ENCODE measurements at regions not wholly inside any gene's neighbourhood (a gene's known extent, or its start where the extent isn't known, plus 50 kb on each side); places are given as distances from the start of the nearest gene placed in this dataset.
"Not testable (repeated sequence)": the region's sequence is repeated elsewhere in the genome, so short reads cannot be mapped to it uniquely, and the experiment has no call there.

DNA sequence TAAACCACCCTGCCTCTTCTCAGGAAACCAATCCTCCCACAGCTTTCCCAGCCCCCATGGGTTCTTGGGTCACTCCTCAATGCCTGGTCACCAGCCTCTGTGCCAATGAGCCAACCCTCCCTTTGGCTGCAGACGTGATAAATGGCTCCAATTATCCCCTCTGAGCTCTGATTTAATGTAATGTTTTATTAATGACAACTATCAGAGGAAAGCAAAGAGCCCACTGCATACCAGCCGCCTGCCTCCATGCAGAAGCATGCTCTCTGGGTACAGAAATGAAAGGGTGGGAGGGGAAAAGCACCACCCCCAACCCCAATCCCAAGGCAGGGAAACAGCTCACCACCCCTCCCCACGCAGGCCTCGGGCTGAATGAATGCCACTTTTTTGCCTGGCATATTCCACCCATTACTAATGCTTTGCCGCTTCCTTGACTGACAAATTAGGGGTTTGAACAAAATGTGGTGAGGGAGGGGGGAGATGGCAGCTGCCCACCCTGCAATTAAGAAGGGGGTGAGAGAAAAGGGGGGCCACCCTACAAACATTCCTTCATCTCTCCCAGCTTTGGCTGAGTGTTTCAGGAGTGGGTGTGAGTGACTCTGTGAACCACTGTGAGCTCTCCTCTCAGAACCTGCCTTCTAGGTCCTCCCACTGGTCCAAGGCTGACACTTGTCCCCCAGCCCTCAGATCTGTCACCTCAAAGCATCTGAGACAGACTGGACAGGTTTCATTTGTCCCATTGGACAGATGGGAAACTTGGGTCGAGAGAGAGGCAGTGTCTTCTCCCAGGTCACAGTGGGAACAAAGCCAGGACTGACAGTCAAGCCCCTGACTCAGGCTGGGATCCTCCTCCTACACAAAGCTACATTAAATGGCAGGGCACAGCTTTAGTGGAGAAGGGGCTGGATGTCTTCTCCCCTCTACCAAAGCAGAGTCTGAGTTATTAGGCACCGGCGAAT lies 161.5 kb downstream of the TMEM132E start:
- no peak for DNase-seq (ENCODE audit: low read depth)

DNA sequence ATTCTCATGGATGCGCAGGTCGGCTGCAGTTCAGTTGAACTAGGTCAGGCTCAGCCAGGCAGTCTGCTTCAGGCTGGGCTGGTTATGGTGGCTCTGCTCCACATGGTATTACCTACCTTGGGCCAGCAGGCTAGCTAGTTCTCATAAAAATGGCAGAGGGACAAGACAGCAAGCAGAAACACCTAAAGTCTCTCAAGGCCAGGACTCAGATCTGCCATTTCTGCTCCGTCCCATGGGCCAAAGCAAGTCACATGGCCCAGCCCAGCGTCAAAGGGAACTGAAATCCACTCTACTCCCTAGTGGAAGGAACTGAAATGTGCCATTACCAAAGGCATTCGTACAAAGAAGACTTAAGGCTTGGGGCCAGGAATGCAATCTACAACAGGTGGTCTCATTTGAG lies 160.0 kb downstream of the TMEM132E start:
- no peak for DNase-seq (ENCODE audit: low read depth)

DNA sequence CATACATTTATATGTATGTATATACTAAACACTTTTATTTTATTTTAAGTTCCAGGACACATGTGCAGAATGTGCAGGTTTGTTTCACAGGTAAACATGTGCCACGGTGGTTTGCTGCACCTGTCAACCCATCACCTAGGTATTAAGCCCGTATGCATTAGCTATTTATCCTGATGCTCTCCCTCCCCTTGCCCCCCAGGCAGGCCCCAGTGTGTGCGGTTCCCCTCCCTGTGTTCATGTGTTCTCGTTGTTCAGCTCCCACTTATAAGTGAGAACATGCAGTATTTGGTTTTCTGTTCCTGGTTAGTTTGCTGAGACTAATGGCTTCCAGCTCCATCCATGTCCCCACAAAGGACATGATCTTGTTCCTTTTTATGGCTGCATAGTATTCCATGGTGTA lies 158.3 kb downstream of the TMEM132E start:
- DNase-seq (ENCODE audit: low read depth), result not testable (repeated sequence)

DNA sequence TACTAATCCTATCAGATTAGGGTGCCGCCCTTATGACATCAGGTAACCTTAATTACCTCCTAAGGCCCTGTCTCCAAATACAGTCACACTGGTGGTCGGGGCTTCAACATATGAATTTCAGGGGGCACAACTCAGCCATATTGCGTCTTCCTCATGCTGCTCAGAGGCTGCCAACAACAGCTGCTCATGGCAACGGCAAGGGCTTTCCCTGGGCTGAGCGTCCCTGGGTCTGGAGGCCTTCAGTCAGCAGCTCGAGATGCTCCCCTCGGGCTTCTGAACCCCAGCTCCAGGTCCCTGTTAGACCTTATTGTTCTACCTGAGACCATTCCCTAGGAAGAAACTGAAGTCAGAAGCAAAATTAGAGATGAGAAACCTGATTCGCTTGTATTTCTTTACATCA lies 157.2 kb downstream of the TMEM132E start:
- DNase-seq (ENCODE audit: low read depth), result no peak

DNA sequence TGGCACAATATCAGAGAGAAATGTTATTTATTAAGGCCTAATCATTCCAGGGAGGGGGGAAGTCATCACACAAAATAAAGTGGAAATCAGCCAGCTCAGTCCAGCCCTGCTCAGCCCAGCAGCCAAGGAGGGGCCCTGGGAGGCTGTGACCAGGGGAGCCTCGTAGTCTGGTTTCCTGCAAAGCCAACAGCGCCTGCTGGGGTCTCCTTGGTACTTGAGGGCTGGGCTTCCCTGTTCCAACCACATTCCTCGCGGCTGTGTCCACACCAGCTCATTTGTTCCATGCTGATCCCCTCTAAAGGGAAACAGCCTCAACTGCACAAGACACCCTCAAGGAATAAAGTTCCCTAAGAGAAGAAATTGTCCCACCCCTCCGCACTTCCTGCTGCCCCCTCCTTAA lies 154.0 kb downstream of the TMEM132E start:
- no peak for DNase-seq (ENCODE audit: low read depth)

DNA sequence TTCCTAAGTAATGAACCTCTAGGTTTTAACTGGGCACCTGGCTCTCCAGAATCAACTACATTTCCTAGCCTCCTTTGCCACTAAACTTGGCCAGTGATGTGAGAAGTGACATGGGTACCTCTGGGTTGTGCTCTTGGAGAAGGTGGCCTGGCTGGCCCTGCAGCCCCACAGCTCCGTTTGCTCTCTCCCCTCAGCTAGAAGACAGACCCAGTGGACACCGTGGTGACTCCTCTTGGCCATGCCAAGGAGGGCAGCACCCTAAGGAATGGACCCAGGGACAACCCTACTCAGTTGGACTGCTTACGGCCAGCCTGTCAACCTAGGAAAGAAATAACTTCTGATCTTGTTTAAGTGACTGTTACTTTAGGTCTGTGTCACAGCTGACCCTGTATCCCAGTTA lies 151.4 kb downstream of the TMEM132E start:
- DNase-seq (ENCODE audit: low read depth), result no peak

DNA sequence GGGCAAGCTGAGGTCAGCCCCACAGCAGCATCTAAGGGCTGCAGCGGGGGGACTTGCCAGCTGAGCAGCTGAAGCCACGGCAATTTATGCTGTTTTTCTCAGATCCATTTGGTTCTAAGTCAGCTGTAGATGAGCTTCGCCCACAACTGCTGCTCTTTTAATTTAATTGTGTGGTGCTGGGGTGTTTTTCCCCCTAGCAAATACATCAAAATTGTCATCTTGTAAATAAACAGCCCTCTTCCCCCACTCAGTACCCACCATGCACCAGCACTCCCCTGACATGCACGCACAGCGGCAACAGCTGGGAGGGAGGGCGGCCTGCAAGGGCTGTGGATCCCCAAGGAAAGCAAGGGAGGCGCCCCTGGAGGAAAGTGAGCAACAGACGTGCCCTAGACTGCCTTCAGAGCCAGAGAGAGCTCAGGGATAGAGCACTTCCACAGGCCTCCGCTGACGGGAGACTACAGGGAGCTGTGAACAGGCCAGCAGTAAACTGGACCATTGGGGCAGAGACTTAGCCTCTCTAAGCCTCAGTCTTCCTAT lies 149.5 kb downstream of the TMEM132E start:
- no peak for DNase-seq (ENCODE audit: low read depth)

DNA sequence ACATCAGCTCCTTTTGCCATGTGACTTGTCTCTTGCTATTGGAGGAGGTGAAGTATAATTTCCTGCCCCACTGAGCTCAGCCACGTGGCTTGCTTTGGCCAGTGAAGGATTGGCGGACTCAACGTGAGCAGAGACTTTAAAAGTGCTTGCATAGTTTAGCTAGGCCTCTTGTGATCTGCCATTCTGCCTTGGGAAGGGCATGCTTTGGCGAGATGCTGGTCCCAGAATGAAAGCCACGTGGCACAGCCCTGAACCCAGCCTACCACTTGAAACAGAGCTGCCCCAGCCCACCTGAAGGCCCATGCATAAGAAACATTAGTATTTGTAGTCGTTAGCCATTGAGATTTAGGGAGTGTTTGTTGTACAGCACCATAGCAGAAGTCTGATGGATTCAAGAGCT lies 148.2 kb downstream of the TMEM132E start:
- DNase-seq (ENCODE audit: low read depth), result no peak

DNA sequence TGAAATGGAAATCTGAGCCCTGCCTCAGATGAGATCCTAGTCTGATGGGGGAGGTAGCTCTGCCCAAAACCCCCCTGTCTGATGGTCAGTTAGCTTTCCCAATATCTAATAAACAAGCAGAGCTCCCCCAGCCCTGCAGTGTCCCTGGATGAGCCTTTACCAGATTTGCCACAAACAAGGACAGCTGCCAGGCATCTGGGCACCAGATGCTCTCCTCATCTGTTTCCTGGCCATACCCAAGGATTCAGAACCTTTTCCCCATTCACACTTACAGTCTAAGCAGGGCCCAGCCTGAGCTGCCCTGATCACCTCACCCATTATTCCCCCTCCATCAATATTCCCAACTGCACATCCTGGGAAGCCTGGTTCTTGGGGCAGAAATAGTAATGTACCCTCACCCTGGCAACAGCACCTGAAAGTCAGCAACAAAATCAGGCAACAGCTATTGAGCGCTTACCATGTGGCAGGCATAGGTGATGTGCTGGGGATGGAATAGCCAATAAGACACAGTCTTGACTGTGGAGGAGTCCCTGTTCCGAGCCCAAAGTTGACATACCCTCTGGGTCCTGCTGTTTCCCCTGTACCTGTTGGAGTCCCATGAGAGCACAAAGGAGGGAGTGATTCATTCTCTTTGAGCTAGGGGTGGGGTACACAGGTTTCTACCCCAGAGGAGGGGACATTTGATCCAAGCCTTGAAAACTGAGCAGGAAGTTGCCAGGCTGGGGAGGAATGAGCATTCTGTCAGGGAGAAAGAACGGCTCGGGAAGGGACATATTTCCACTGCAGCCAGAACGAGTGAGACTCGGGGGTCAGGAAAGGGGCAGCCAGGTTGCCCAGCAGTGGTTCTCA lies 147.4 kb downstream of the TMEM132E start:
- no peak for DNase-seq (ENCODE audit: low read depth)

DNA sequence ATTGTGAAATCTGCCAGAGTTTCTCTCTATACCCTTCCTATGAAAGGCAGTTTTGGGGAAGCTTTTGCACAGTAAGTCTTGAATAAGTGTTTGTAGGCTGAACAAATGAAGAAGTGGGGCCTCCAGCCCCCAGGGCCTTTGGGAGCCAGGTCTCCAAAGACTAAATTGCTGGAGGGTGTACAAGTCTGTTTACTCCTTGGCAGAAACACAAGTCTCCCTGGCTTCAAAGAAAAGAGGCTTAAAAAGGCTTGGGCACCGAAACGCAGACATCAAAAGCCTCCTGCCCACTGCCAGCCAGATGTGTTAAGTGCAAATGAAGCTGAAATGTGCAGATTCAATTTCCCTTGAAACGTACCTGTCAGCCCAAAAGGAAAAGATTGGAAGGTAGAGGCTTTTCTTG lies 146.3 kb downstream of the TMEM132E start:
- no peak for DNase-seq (ENCODE audit: low read depth)

DNA sequence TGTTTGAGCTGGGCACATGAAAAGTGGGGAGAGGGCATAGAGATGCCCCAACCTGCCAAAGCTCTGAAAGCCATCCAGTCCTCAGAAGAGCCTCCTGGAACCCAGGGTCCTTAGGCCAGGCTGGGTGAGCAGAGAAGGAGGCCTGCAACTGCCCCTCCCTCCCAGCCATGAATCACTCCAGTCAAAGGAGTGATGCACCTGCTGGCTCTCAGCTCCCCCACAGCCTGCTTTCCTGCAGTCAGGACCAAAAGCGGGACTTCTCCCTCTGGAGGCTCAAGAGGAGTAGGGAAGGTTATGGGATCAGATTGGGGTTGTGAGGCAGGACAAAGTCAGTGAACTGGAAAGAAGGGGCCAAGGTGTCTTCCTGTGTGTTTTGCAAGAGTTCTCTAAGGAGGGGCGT lies 145.6 kb downstream of the TMEM132E start:
- no peak for DNase-seq (ENCODE audit: low read depth)

DNA sequence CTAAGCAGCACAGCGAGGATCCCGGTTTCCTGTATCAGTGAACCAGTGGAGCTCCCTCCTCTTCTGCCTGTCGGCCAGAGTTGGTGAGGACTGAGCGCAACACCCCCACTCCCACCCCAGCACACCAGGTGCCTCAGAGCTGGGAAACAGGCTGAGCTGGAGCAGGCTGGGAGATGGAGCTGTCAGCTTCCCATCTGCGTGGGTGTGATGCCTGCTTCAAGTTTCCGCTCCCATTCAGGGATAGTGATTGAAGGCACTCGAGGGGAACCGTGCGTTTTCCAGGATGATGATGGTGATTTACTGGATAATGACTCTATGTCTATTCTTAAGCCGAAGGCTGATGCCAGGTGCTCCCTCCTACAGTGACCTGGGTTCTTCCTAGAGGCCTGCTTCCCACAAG lies 144.5 kb downstream of the TMEM132E start:
- DNase-seq (ENCODE audit: low read depth), result no peak

DNA sequence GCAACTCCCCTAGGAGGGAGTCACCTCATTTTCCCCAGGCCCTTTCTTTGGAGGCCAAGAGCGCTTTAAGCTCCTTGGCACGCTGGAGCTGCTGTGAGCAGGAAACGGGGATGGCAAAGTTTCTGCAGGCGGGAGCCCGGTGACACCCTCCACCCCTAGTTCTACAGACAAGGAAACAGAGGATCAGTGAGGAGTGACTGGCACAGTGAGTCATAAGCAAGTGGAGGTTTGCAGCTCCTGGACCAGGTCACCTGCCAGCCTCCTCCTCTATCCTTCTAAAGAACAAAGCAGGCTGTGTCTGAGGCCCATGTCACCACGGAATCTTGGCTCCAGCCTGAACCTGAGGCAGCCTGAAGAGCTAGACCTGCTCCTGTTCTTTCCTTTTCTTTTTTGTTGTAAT lies 141.9 kb downstream of the TMEM132E start:
- no peak for DNase-seq (ENCODE audit: low read depth)

DNA sequence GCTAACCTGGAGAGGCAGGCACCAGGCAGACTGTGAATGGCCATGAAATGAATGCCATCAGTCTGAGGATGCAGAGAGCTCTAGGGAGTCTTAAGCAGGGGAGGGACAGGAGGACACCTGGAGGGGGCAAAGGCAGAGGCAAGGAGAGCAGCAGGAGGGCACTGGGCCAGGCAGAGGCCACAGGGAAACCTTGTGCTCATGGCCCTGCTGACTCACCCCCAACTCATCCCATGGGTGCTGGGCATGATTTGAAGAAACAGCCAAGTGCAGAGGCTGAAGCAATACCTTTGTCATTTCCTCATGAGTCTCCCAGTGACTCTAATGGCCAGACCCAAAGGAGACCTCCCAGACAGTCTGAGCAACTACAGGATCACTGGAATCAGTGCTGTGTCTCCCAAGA lies 141.4 kb downstream of the TMEM132E start:
- DNase-seq (ENCODE audit: low read depth), result no peak

DNA sequence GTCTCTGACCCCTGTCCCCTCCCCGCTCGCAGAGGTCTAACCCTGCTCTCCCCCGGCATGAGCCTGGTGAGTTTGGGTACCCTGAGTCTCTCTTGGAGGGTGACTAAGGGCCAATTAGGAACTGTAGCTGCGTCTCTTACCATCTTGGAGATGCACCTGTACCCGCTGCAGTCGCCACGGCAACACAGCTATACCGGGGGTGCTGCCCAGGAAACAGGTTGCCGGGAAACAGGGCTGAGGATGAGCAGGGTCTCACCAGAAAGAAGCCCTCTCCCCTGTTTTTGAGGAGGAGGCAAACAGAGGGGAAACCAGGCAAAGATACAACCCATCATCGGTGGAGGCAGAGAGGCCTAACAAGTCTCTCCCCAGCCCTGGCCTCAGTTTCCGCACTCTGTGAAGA lies 140.2 kb downstream of the TMEM132E start:
- DNase-seq (ENCODE audit: low read depth), result no peak

DNA sequence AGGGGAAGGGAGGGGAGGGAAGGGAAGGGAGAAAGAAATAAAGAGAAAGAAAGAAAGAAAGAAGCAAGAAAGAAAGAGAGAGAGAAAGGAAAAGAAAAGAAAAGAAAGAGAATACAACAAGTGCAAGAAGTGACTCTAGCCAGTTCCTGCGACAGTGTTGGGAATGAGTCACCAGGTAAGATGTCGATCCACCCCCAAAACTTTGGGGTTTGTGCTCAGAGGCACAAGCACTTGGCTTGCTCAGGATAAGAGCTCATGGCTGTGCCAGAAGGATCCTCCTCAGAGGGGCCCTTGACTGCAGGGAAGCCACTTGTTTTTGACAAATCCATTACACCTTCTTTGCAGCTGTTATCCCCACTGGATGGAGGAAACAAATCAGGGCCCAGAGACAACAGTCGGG lies 137.7 kb downstream of the TMEM132E start:
- no peak for DNase-seq (ENCODE audit: low read depth)

DNA sequence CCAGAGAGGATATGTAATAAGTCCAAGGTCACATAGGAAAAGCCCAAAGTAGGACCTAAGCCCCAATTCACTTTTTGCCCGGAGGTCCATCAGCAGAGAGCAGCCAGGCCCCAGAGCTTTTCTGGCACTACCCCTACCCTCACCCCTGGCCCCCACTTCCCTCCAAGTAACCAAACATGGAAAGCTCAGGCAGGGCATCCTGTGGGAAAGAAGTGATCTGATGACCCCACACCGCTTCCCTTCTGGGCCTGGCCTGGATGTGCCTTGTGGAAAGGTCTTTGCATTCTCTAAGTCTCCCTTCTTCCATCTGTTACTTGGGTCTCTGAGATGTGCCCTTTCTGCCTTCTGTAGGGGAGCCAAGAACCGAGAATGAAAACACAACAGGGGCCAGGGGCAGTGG lies 136.9 kb downstream of the TMEM132E start:
- DNase-seq (ENCODE audit: low read depth), result no peak

DNA sequence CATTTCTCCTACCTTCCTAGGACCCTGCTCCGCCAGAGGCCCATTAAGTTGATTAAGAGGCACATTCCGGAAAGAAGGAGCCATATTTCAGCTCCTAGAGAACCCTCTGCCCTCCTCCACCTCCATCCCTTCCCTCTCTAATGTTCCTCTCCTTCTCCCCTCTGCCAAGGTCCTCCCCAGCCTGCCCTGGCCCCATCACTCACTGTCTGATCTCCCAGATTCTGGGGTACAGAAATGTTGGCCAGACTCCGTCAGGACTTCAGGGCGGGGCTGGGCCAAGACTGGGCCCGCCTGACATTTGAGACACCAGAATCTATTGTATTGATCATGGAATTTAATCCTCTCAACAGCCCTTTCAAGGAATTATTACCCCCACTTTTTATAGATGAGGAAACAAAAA lies 136.1 kb downstream of the TMEM132E start:
- DNase-seq (ENCODE audit: low read depth), result no peak

DNA sequence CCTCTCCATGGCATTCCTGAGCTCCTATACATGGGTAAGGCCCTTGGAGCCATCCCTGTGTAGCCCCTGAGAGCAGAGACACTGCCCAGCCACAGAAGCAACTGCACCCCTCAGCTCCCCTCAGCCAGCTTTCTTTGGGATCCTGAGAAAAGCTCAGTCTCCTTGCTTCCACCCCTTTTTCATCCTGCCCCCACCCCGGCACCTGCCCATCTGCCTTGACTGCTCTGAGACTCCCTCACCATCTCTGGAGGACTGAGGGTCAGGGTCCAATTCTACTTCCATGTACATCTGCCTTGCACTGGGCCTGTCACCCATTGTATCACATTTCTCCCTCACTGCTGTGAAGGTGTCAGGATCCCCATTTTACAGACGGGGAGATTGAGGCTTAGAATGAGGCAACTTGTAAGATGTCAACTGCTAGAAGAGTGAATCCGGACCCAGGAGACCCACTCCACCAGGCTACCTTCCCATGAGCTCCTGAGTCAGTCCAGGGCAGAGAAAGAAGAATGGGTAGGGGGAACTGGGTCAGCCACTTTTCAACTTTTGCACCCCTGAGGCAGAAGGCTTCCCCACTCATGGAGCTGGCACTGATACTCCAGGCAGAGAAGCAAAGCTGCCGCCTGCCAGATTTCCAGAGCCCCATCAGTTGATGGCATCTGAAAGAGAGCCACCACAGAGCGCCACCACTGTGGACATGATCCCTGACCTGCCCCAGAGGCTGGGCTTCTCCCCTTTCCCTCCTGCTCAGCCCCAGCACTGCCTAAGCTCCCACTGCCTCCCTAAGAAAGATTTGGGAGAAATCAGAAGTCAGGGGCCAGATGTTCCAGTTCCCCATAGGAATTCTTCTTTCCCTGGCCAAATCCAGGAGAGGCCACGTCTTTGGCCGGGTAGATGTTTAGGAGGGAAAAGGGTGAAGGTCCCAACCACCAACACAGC lies 135.4 kb downstream of the TMEM132E start:
- no peak for DNase-seq (ENCODE audit: low read depth)

DNA sequence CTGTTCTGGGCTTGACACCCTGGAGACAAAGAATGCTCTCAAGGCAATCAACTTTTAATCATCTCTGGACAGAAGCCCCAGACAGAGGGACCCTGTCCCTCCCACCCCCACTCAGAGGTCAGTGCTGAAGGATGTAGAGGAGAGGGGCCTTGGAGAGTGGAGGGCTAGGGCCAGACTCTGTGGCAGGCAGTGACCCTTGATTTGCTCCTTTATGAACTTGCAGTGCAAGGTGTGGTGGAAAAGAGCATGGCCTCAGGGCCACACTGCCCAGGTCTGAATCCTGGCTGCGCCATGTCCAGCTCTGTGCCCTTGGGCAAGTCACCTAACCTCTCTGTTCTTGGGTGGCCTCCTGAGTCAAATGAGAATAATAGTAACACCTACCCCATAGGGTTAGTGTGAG lies 134.3 kb downstream of the TMEM132E start:
- no peak for DNase-seq (ENCODE audit: low read depth)

DNA sequence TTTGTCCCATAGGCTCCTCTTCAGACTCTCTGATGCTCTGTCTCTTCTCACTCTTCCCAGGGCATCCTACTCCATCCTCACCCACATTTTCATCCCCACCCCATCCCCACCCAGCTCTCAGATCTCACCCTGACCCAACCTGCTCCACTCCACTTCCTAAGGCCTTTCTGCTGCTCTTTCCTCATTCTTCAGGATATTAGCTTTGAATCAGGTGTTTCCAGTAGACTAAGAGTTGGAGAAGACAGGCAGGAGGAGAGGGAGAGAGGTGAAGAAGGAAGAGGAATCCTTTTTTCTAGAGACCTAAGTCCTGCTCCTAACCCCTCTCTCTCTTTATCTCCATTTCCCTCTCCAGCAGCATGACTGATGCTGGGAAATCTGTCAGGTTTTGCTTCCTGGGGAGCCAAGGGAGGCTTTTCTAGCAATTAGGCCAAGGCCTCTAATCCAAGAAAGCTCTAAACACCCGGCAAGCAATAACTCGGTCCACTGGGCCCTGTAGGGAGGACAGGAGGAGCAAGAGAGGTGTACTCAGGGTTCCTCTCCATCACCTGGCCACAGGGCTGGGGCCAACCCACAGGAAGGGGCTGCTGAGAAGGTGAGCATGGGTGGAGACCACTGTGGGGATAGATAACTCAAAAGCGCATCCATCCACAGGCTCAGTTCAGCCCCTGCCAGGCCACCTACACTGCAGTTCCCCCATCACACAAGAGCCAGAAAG lies 133.3 kb downstream of the TMEM132E start:
- DNase-seq (ENCODE audit: low read depth), result no peak
